Heart left ventricle (tissue), 16 donors: ENCODE measurements at regions not wholly inside any gene's neighbourhood (a gene's known extent, or its start where the extent isn't known, plus 50 kb on each side); places are given as distances from the start of the nearest gene placed in this dataset.

Source experiments
- ATAC-seq, 4 donors: fragments of 200-7000 bp; cut with Tn5 transposase; one replicate each; pipeline ENCODE4 v1.9.1; 2020 to 2022; ENCODE audit warnings: moderate library complexity in 4 of 4, mild to moderate bottlenecking in 3 of 4, moderate number of reproducible peaks in 1 of 4
- DNase-seq, 5 donors: peaks; one replicate each; pipeline ENCODE4 v3.0.0-alpha.2; 2020
- H3K27ac ChIP-seq, 12 donors: fragments of 200-600 bp; sonication (generic) in 4 of 12; one replicate each; pipeline versions ENCODE4 v1.5.0 to v1.8.0; 2016 to 2022; ENCODE audit warnings: mild to moderate bottlenecking in 2 of 12
- H3K27me3 ChIP-seq, 9 donors: fragments of 200-600 bp; sonication (generic) in 2 of 9; one replicate each; pipeline versions ENCODE4 v1.5.1 to v1.8.0; 2016 to 2022; ENCODE audit warnings: mild to moderate bottlenecking in 3 of 9
- H3K36me3 ChIP-seq, 9 donors: fragments of 200-600 bp; sonication (generic) in 2 of 9; one replicate each; pipeline versions ENCODE4 v1.5.0 to v1.8.0; 2018 to 2022; ENCODE audit warnings: mild to moderate bottlenecking in 2 of 9
- H3K4me1 ChIP-seq, 12 donors: fragments of 200-600 bp; sonication (generic) in 4 of 12; one replicate each; pipeline versions ENCODE4 v1.5.0 to v1.8.0; 2016 to 2022; ENCODE audit warnings: mild to moderate bottlenecking in 3 of 12
- H3K4me3 ChIP-seq, 12 donors: fragments of 200-600 bp; sonication (generic) in 4 of 12; one replicate each; pipeline versions ENCODE4 v1.5.0 to v1.8.0; 2017 to 2022; ENCODE audit warnings: mild to moderate bottlenecking in 9 of 12, moderate library complexity in 4 of 12
- H3K9me3 ChIP-seq, 12 donors: fragments of 200-600 bp; sonication (generic) in 4 of 12; one replicate each; pipeline versions ENCODE4 v1.5.0 to v1.8.0; 2016 to 2022; ENCODE audit warnings: mild to moderate bottlenecking in 1 of 12
- POLR2A ChIP-seq, 2 donors: fragments of 450-650 bp; IDR thresholded peaks; one replicate each; pipeline ENCODE4 v1.6.1; 2017; ENCODE audit warnings: antibody characterized with exemption in 2 of 2, mild to moderate bottlenecking in 2 of 2, moderate library complexity in 2 of 2
- WGBS, 4 donors: extraction: QIAGEN DNeasy Blood & Tissue Kit in 2 of 4; methylation state at CpG; one replicate each; pipeline versions ENCODE4 v1.1.5 to v1.1.7; 2013 to 2018; 5-methylcytosine and 5-hydroxymethylcytosine counted together
- intact Hi-C, 10 donors: fragments of 100-400 bp; cut with DNase I; formaldehyde crosslinking; loops; one replicate each; pipeline versions ENCODE4 v1.11.1 to v1.14.2; 2022
- TF ChIP-seq, protein P1 (sequence below), 12 donors: fragments of 200-600 bp; sonication (generic) in 4 of 12; IDR thresholded peaks; one replicate each; pipeline versions ENCODE4 v1.5.0 to v1.8.0; 2018 to 2022; ENCODE audit warnings: antibody characterized with exemption in 12 of 12, mild to moderate bottlenecking in 5 of 12
- donor health status: ischemic (EF 13 %, LVEDD 7.1; RV severe dilation, severe dysfunction).
- donor health status: healthy with polysubstance abuse.
- donor health status: DM: no; HTN: yes; CAD: no.
- donor health status: DM: no; HTN: no; CAD: no.
- donor health status: ischemic (EF 25% LVEDD 6.9; RV normal size, moderate dysfunction).
- donor health status: ischemic (EF 25% LVEDD 5.7; RV mildly dilated, moderate dysfunction).
- donor health status: healthy.
- donor health status: DM: yes; HTN: yes; CAD: no.
- donor health status: ischemic (EF 35%, LVEDD 5.7; RV mildly dilated, moderate dysfunction).
- donor health status: nonischemic (EF 11% LVEDD 7.7; RV severe dilation, severe dysfunction).
- donor health status: DM: yes; HTN: yes; CAD: no.
- donor health status: PGD.
- donor health status: ischemic (EF 29% LVEDD 5.4; RV normal size, mild dysfunction).
- donor health status: nonischemic (EF 23%, LVEDD 6.1; RV moderate dilation, normal function).

- DNase-seq (no peak), ATAC-seq (no peak)
- no peak for TF ChIP-seq POLR2A (IDR thresholded peaks at IDR 0.05)
- TF ChIP-seq, protein P1, sequence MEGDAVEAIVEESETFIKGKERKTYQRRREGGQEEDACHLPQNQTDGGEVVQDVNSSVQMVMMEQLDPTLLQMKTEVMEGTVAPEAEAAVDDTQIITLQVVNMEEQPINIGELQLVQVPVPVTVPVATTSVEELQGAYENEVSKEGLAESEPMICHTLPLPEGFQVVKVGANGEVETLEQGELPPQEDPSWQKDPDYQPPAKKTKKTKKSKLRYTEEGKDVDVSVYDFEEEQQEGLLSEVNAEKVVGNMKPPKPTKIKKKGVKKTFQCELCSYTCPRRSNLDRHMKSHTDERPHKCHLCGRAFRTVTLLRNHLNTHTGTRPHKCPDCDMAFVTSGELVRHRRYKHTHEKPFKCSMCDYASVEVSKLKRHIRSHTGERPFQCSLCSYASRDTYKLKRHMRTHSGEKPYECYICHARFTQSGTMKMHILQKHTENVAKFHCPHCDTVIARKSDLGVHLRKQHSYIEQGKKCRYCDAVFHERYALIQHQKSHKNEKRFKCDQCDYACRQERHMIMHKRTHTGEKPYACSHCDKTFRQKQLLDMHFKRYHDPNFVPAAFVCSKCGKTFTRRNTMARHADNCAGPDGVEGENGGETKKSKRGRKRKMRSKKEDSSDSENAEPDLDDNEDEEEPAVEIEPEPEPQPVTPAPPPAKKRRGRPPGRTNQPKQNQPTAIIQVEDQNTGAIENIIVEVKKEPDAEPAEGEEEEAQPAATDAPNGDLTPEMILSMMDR (IDR thresholded peaks at IDR 0.05), result no peak
- no peaks in the 10 kb centered on the region for H3K36me3 ChIP-seq
- no peak overlapping the region for H3K27ac ChIP-seq
- WGBS, 4 donors, result 80 to 84% (median 81%) methylated on average over 3 of the region's 3 CpGs
- peaks cover 0 to 30% (median 5%) of the 10 kb centered on the region in 9 donors for H3K27me3 ChIP-seq
- H3K4me1 ChIP-seq, result peaks cover 0 to 7% (median 0%) of the 10 kb centered on the region in 12 donors
- H3K9me3 ChIP-seq, result no peaks in the 10 kb centered on the region
- no peak overlapping the region for H3K4me3 ChIP-seq
- intact Hi-C loops, result no loop called here
Observed at GRCh38 chr16:86007524-86007923, 108.6 kb downstream of the IRF8 start.

DNA sequence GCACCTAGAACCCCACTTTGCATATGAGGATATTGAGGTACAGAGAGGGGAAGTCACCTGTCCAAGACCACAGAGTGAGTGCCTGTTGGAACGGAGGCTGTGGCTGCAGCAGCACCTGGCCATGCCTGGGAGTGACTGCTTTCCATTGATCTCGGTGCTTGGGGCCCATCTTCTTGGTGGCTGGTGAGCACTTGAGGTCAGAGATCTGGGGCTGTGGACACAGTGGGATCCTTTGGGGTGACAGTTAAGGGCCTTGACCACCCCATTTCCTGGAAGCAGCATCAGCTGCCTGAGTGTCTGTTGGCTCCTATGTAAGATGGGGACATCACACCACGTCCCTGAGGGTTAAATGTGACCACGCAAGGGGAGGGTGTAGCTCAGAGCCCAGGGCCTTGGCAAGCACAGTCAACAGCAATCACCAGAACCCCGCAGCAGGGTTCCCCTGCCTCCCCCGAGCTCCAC lies 111.7 kb downstream of the IRF8 start:
- no peak for ATAC-seq
- WGBS, 4 donors, result 73 to 80% (median 76%) methylated on average over 4 to 6 of the region's 6 CpGs
- intact Hi-C loops, result no loop called here

DNA sequence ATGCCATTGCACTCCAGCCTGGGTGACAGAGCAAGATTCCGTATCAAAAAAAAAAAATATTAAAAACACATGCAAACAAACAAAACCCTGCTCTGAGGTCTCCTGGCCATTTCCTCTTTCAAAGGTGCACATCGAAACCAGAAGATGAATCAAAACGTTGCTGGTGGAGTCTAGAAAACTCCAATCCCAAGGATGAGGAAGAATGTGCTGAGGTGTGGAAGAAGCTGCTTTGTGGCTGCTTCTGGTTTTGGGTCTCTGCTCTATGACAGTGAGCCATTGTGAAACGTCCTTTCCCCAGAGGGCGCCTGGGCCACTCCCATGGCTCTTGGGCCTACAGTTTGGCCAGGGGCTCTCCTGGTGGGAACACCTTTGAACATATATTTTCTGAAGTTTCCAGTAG lies 112.6 kb downstream of the IRF8 start:
- WGBS, 4 donors, result 64 to 74% (median 68%) methylated on average over 5 of the region's 5 CpGs
- intact Hi-C loops, result no loop called here
- ATAC-seq (no peak), DNase-seq (no peak)
- Histone ChIP-seq H3K9me3 (no peaks in the 10 kb centered on the region), H3K4me1 (peaks cover 0 to 7% (median 0%) of the 10 kb centered on the region in 12 donors), H3K27me3 (peaks cover 0 to 21% (median 5%) of the 10 kb centered on the region in 9 donors), H3K36me3 (no peaks in the 10 kb centered on the region), H3K27ac (no peak overlapping the region), H3K4me3 (no peak overlapping the region)
- TF ChIP-seq, protein P1 (IDR thresholded peaks at IDR 0.05), result no peak
- no peak for TF ChIP-seq POLR2A (IDR thresholded peaks at IDR 0.05)

More for the DNA sequence above, 111.7 kb downstream of the IRF8 start:
- Histone ChIP-seq H3K27me3 (peaks cover 0 to 23% (median 5%) of the 10 kb centered on the region in 9 donors), H3K4me3 (no peak overlapping the region), H3K9me3 (no peaks in the 10 kb centered on the region), H3K36me3 (no peaks in the 10 kb centered on the region), H3K4me1 (peaks cover 0 to 7% (median 0%) of the 10 kb centered on the region in 12 donors), H3K27ac (no peak overlapping the region)
- TF ChIP-seq POLR2A (IDR thresholded peaks at IDR 0.05), result no peak
- TF ChIP-seq, protein P1 (IDR thresholded peaks at IDR 0.05), result no peak
- no peak for DNase-seq

DNA sequence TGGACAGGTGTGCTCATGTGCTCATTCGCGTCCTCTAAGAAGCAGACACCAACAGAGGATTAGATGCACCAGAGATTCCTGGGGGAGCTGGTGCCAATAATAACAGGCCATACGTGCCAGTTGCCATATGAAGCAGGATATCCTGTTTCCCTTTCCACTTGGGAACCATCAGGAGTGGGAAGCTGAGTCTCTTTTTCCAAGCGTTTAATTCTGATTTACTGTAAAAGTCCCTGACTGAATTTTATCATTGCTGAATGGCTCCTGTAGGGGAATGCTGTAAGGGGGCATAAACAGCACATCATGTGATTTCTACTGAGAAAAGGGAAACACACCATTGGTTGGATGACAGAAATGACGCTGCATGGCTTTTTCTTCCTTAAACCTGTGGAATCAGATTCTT lies 113.3 kb downstream of the IRF8 start:
- no peaks in the 10 kb centered on the region for H3K9me3 ChIP-seq
- DNase-seq (no peak), ATAC-seq (no peak)
- no peak overlapping the region for H3K4me3 ChIP-seq
- H3K36me3 ChIP-seq, result no peaks in the 10 kb centered on the region
- no peak for TF ChIP-seq POLR2A (IDR thresholded peaks at IDR 0.05)
- TF ChIP-seq, protein P1 (IDR thresholded peaks at IDR 0.05), result no peak
- 56 to 69% (median 65%) methylated on average over 5 of the region's 5 CpGs for WGBS, 4 donors
- intact Hi-C loops, result no loop called here
- H3K4me1 ChIP-seq, result peaks cover 0 to 3% (median 0%) of the 10 kb centered on the region in 12 donors
- H3K27ac ChIP-seq, result no peak overlapping the region
- peaks cover 0 to 26% (median 5%) of the 10 kb centered on the region in 9 donors for H3K27me3 ChIP-seq
